KMS-11 (cell line): ENCODE measurements at regions not wholly inside any gene's neighbourhood (a gene's known extent, or its start where the extent isn't known, plus 50 kb on each side); places are given as distances from the start of the nearest gene placed in this dataset.

Experiments used
- H2AFZ ChIP-seq: fragments of 200-600 bp; sonication (generic); 2 replicates; pipeline ENCODE4 v1.6.1; 2016; ENCODE audit warnings: antibody characterized with exemption, mixed run types, low read depth
- H3K27ac ChIP-seq: fragments of 200-600 bp; sonication (generic); 2 replicates; pipeline ENCODE4 v1.6.1; 2016; ENCODE audit warnings: mild to moderate bottlenecking, mixed run types
- H3K27me3 ChIP-seq: fragments of 200-600 bp; sonication (generic); 2 replicates; pipeline ENCODE4 v1.6.1; 2017; ENCODE audit warnings: mild to moderate bottlenecking, low read depth, mixed run types, moderate library complexity; ENCODE audit not compliant: insufficient read depth
- H3K36me3 ChIP-seq: fragments of 200-600 bp; sonication (generic); 2 replicates; pipeline ENCODE4 v1.6.1; 2017; ENCODE audit warnings: mild to moderate bottlenecking, mixed run types; ENCODE audit not compliant: insufficient read depth
- H3K4me1 ChIP-seq: fragments of 200-600 bp; sonication (generic); 2 replicates; pipeline ENCODE4 v1.6.1; 2016; ENCODE audit warnings: mild to moderate bottlenecking, low read depth, mixed run types; ENCODE audit not compliant: poor library complexity, severe bottlenecking
- H3K4me2 ChIP-seq: fragments of 200-600 bp; sonication (generic); 2 replicates; pipeline ENCODE4 v1.7.0; 2016; ENCODE audit warnings: mild to moderate bottlenecking, mixed run types
- H3K4me3 ChIP-seq: fragments of 200-600 bp; sonication (generic); IDR thresholded peaks from 2 replicates; pipeline ENCODE4 v1.6.1; 2017; ENCODE audit warnings: low read depth, low read length, mixed read lengths; ENCODE audit not compliant: insufficient read depth
- H3K79me2 ChIP-seq: fragments of 200-600 bp; sonication (generic); 2 replicates; pipeline ENCODE4 v1.6.1; 2016; ENCODE audit warnings: low read depth, mixed run types; ENCODE audit not compliant: insufficient read depth
- H3K9ac ChIP-seq: fragments of 200-600 bp; sonication (generic); 2 replicates; pipeline ENCODE4 v1.6.1; 2016; ENCODE audit warnings: mild to moderate bottlenecking, mixed run types
- H4K20me1 ChIP-seq: fragments of 200-600 bp; sonication (generic); 2 replicates; pipeline ENCODE4 v1.6.1; 2016; ENCODE audit warnings: mild to moderate bottlenecking, mixed run types; ENCODE audit not compliant: insufficient read depth
- TF ChIP-seq, protein P1 (sequence below): fragments of 200-600 bp; sonication (generic); conservative IDR thresholded peaks from 2 replicates; pipeline ENCODE4 v1.6.1; 2017; ENCODE audit warnings: low read depth, mild to moderate bottlenecking, antibody characterized with exemption, low read length, moderate library complexity, mixed read lengths

DNA sequence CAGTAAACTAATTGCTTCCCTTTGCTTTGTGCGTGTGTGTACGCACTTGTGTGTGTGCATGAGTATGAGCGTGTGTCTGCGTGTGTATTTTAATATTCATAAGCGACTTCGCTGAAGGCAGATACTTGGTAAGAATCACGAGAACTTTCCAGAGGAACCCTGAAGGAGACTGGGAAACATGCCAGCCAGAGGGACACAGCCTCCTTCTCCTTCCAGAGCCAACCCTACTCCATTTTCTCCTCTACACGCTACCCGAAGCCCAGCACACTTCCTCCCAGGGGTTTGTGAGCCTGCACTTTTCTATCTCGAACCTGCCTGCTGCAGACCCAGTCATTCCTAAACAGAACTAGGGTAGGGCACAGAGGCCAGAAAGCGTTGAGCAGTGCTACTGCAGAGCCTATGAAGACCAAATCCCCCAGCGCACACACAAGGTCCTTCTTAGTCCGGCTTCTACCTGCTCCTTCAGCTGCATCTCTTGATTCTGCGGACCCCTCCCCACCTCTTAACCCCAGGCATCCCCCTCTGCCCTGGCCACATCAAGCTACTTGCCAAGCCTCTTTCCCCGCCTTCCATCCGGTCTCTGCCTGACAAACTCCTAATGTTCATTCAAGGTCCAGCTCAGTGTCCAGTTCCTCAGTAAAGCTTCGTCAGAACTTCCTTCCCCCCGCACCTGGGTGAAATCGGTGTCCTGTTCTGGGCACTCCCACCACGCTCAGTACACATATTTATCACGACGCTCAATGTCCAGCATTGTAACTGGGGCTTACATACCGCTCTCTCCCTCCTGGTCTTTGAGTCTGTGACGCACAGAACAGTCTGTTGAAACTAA lies 191.8 kb downstream of the FAM43A start:
- Histone ChIP-seq H3K79me2 (no peaks in the 10 kb centered on the region), H2AFZ (no peak overlapping the region)

DNA sequence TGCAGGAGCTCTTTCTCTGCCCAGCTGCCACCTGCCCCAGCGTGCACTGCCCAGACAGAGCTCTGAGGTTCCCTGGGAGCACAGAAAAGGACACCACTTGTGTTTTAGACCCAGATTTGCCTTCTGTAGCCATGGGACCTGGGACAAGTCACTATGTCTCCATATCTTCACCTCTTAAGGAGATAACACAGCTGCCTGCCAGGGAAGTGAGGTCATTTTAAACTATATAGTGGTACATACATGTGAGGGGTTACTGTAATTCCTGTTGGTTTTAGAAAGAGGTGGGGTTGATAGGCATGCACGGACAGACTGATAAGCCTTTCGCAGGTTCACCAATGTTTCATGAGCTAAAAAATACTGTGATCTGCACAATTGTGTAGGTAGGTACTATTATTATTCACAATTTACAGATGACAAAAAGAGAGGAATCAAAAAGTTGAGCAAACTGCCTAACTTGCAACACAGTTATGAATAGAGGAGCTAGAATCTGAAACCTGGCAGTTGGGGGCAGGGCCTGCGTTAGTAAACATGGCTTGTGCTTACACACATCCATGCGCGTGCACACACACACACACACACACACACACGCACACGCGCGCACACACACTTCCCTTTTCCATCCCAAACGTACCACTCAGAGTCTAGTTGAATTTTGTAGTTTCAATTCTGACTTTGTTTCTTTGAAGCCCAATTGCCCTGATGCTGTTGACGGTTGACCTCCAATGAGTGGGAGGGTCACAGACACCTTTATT lies 193.6 kb downstream of the FAM43A start:
- H3K4me3 ChIP-seq = no peak overlapping the region
- H3K27me3 ChIP-seq = no peaks in the 10 kb centered on the region
- H4K20me1 ChIP-seq = no peaks in the 10 kb centered on the region
- no peaks in the 10 kb centered on the region for H3K36me3 ChIP-seq
- TF ChIP-seq, protein P1, sequence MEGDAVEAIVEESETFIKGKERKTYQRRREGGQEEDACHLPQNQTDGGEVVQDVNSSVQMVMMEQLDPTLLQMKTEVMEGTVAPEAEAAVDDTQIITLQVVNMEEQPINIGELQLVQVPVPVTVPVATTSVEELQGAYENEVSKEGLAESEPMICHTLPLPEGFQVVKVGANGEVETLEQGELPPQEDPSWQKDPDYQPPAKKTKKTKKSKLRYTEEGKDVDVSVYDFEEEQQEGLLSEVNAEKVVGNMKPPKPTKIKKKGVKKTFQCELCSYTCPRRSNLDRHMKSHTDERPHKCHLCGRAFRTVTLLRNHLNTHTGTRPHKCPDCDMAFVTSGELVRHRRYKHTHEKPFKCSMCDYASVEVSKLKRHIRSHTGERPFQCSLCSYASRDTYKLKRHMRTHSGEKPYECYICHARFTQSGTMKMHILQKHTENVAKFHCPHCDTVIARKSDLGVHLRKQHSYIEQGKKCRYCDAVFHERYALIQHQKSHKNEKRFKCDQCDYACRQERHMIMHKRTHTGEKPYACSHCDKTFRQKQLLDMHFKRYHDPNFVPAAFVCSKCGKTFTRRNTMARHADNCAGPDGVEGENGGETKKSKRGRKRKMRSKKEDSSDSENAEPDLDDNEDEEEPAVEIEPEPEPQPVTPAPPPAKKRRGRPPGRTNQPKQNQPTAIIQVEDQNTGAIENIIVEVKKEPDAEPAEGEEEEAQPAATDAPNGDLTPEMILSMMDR = no peak
- H3K4me2 ChIP-seq = no peak overlapping the region
- no peaks in the 10 kb centered on the region for H3K79me2 ChIP-seq
- H3K27ac ChIP-seq = no peak overlapping the region
- H3K4me1 ChIP-seq = no peaks in the 10 kb centered on the region
- no peak overlapping the region for H3K9ac ChIP-seq
- no peak overlapping the region for H2AFZ ChIP-seq

More for the DNA sequence above, 191.8 kb downstream of the FAM43A start:
- H3K27me3 ChIP-seq = no peaks in the 10 kb centered on the region
- H4K20me1 ChIP-seq = no peaks in the 10 kb centered on the region
- no peak overlapping the region for H3K27ac ChIP-seq
- H3K4me3 ChIP-seq = no peak overlapping the region
- no peak overlapping the region for H3K9ac ChIP-seq
- H3K4me2 ChIP-seq = no peak overlapping the region
- H3K4me1 ChIP-seq = no peaks in the 10 kb centered on the region
- TF ChIP-seq, protein P1 = no peak
- H3K36me3 ChIP-seq = no peaks in the 10 kb centered on the region

GRCh38 chr3:194879991-194880939 lies 194.6 kb downstream of the FAM43A start:
- H2AFZ ChIP-seq = no peak overlapping the region
- H3K36me3 ChIP-seq = no peaks in the 10 kb centered on the region
- no peaks in the 10 kb centered on the region for H3K79me2 ChIP-seq
- H3K27ac ChIP-seq = no peak overlapping the region
- no peak overlapping the region for H3K9ac ChIP-seq
- no peak overlapping the region for H3K4me3 ChIP-seq
- H3K4me2 ChIP-seq = no peak overlapping the region
- TF ChIP-seq, protein P1 = no peak
- H4K20me1 ChIP-seq = no peaks in the 10 kb centered on the region
- no peaks in the 10 kb centered on the region for H3K27me3 ChIP-seq
- no peaks in the 10 kb centered on the region for H3K4me1 ChIP-seq
